Thyroid gland (tissue), 4 donors: ENCODE measurements at regions not wholly inside any gene's neighbourhood (a gene's known extent, or its start where the extent isn't known, plus 50 kb on each side); places are given as distances from the start of the nearest gene placed in this dataset.

ENCODE experiments used
- POLR2A ChIP-seq, 2 donors: fragments of 450-650 bp; IDR thresholded peaks; one replicate each; pipeline ENCODE4 v1.6.1; 2017; ENCODE audit warnings: antibody characterized with exemption in 2 of 2, mild to moderate bottlenecking in 2 of 2, moderate library complexity in 1 of 2
- TF ChIP-seq, protein P1 (sequence below), 6 experiments: fragments of 200-600 bp in 3 of 6; fragments of 450-650 bp in 3 of 6; sonication (generic) in 3 of 6; IDR thresholded peaks; one replicate each; pipeline ENCODE4 v1.5.1; 2016 to 2019; ENCODE audit warnings: antibody characterized with exemption in 6 of 6, mild to moderate bottlenecking in 2 of 6, inconsistent platforms in 1 of 6, moderate library complexity in 1 of 6

DNA sequence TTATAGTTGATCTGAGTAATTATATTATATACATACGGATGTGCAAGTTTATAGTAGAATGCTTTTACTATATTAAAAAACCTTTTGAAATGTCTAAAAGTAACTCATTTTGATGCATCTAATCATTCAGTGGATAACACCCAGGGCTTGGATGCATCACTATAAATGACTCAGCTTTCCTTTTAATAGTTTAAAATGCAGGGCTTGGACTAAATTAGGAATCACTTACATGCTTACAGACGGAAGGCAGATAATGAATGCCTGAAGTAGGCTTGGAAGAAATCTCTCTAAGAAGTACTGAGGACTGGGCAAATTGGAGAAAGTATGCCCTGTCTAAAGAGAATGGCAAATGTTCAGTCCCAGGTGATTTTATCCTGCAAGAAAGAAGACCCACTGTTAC is 362.5 kb upstream of the CCNH start:
- TF ChIP-seq, protein P1, sequence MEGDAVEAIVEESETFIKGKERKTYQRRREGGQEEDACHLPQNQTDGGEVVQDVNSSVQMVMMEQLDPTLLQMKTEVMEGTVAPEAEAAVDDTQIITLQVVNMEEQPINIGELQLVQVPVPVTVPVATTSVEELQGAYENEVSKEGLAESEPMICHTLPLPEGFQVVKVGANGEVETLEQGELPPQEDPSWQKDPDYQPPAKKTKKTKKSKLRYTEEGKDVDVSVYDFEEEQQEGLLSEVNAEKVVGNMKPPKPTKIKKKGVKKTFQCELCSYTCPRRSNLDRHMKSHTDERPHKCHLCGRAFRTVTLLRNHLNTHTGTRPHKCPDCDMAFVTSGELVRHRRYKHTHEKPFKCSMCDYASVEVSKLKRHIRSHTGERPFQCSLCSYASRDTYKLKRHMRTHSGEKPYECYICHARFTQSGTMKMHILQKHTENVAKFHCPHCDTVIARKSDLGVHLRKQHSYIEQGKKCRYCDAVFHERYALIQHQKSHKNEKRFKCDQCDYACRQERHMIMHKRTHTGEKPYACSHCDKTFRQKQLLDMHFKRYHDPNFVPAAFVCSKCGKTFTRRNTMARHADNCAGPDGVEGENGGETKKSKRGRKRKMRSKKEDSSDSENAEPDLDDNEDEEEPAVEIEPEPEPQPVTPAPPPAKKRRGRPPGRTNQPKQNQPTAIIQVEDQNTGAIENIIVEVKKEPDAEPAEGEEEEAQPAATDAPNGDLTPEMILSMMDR (IDR thresholded peaks at IDR 0.05): no peak
- no peak for TF ChIP-seq POLR2A (IDR thresholded peaks at IDR 0.05)
